Endothelial cell of umbilical vein (primary cell): ENCODE measurements at regions not wholly inside any gene's neighbourhood (a gene's known extent, or its start where the extent isn't known, plus 50 kb on each side); places are given as distances from the start of the nearest gene placed in this dataset.

Experiments
- CTCF ChIP-seq, 2 donors: IDR thresholded peaks; 1 replicate in 1 of 2; 2 replicates in 1 of 2; pipeline ENCODE4 v1.5.1; 2011; ENCODE audit warnings: low read length in 2 of 2, mild to moderate bottlenecking in 2 of 2, moderate library complexity in 2 of 2, control low read depth in 1 of 2, inconsistent platforms in 1 of 2, low read depth in 1 of 2; ENCODE audit not compliant: insufficient read depth in 1 of 2; ENCODE audit errors: extremely low read depth in 1 of 2
- EZH2 ChIP-seq: IDR thresholded peaks from 2 replicates; pipeline ENCODE4 v1.6.1; 2012; ENCODE audit warnings: borderline replicate concordance, low read depth, mild to moderate bottlenecking, moderate library complexity, low read length, inconsistent platforms; ENCODE audit not compliant: severe bottlenecking
- GATA2 ChIP-seq: IDR thresholded peaks from 2 replicates; pipeline ENCODE4 v1.7.0; 2011; ENCODE audit warnings: low read depth, mild to moderate bottlenecking, moderate library complexity, mixed read lengths, low read length; ENCODE audit not compliant: insufficient read length, insufficient read depth
- JUN ChIP-seq: IDR thresholded peaks from 2 replicates; pipeline ENCODE4 v1.6.1; 2011; ENCODE audit warnings: borderline replicate concordance, low read depth; ENCODE audit not compliant: insufficient read length, insufficient read depth
- MAX ChIP-seq: IDR thresholded peaks from 2 replicates; pipeline ENCODE4 v1.6.1; 2011; ENCODE audit not compliant: insufficient read depth, insufficient read length
- MYC ChIP-seq: IDR thresholded peaks from one replicate; pipeline ENCODE4 v1.6.1; 2011; ENCODE audit warnings: mild to moderate bottlenecking, low read depth, low read length
- POLR2A ChIP-seq: IDR thresholded peaks from 2 replicates; pipeline ENCODE4 v1.6.1; 2012; ENCODE audit warnings: low read depth, mild to moderate bottlenecking, control low read depth, low read length
- POLR2AphosphoS5 ChIP-seq: IDR thresholded peaks from 2 replicates; pipeline ENCODE4 v1.6.1; 2012; ENCODE audit warnings: low read depth, mild to moderate bottlenecking, control low read depth, low read length, moderate library complexity; ENCODE audit not compliant: insufficient read depth

- TF ChIP-seq POLR2AphosphoS5 (no peak), CTCF (IDR thresholded peaks at IDR 0.05; ENCODE audit: extremely low read depth in 1 of 2, insufficient read depth in 1 of 2, low read depth in 1 of 2, low read length in 2 of 2) (no peak), MAX (no peak), EZH2 (no peak), JUN (no peak), GATA2 (no peak), POLR2A (no peak), MYC (no peak)
Measured at GRCh38 chr1:225707824-225708223, 54.9 kb upstream of the ENAH start.
